ENCODE measurements at regions not wholly inside any gene's neighbourhood (a gene's known extent, or its start where the extent isn't known, plus 50 kb on each side); places are given as distances from the start of the nearest gene placed in this dataset.

GRCh38 chr9:88923092-88923491, 68.2 kb upstream of the S1PR3 start:
- no peak for TF ChIP-seq CTCF (IDR thresholded peaks at IDR 0.05)
- TF ChIP-seq POLR2AphosphoS5 (IDR thresholded peaks at IDR 0.05): no peak
- no peak for TF ChIP-seq EP300 (IDR thresholded peaks at IDR 0.05)
